ENCODE measurements at regions not wholly inside any gene's neighbourhood (a gene's known extent, or its start where the extent isn't known, plus 50 kb on each side); places are given as distances from the start of the nearest gene placed in this dataset.

DNA sequence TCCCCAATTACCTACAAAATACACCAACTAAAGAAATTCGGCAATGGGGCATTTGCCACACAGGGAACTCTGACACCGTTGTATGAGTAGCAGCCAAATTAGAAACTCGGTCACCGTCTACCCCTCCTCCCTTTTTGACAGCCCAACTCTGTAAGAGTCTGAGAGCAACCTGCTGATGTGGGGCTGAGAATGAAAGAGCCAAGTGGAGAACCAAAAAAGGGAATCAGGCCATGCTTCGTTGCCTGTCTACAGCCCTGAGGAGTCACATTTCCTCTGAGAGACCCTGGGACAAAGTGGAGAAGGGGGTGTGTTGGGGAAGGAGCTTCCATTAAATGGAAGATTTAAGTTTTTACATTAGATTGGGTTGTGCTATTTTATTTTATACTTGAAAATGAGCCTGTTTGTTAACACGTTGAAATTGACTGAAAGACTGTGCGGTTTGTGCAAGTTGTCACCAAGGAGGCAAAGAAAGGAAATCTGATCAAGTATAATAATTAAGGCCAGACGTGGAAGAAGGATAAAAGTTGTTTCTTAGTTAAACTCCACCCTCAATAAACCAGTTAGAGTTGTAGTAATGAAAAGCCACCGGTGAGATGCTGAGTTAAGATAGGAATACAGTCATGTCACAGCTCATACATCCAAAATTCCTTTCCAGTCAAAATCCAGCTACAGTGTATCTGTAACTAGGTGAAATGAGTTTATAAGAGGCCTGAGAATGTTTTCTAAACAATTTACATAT lies 131.7 kb upstream of the CREB1 start:
- peaks cover 9% of the 10 kb centered on the region for H3K27me3 Mint-ChIP-seq

DNA sequence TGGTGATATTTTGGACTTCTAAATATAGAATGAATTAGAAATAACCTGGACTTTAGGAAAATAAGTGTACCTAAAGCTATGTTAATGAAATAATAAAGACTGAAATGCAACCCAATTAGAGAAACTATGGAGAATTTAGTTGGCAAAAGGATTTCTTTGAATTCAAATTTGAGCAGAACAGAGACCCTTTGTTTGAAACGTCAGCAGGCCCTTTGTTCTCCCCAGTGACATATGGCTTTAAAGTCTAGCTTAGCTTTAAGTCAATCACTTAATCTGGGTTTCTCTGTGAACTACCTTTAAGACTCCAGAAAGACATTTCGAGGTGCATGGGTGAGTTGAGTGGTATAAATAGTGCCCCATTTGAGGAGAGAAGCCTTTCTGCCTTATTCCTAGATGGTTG lies 130.5 kb upstream of the CREB1 start:
- Mint-ChIP-seq H3K27me3 (peaks cover 5% of the 10 kb centered on the region), H3K27ac (no peak overlapping the region), H3K4me3 (no peak overlapping the region), H3K36me3 (no peaks in the 10 kb centered on the region), H3K9me3 (peaks cover 3% of the 10 kb centered on the region), H3K4me1 (no peaks in the 10 kb centered on the region)
- no peak for DNase-seq

More for the DNA sequence above, 131.7 kb upstream of the CREB1 start:
- no peaks in the 10 kb centered on the region for H3K36me3 Mint-ChIP-seq
- peaks cover 3% of the 10 kb centered on the region for H3K9me3 Mint-ChIP-seq
- no peaks in the 10 kb centered on the region for H3K4me1 Mint-ChIP-seq
- H3K27ac Mint-ChIP-seq = no peak overlapping the region
- H3K4me3 Mint-ChIP-seq = no peak overlapping the region
- no peak for DNase-seq

DNA sequence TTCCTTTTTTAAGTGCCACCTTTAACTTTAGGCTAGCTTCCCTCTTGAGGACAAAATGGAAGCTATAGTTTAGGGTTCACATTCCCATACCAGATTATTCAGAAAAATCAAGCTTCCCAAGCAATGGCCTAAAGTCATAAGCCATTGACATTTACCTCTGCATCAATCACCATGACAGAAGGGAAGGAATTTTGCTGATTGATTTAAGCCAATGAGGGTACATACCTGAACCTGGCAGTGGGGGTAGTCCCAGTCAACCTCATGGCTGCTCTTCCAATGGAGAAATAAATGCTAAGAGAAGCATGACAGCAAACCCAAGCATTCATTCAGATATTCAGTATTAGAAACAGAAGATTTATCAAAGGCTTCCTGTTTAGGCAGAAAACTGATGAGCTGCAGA lies 128.4 kb upstream of the CREB1 start:
- Mint-ChIP-seq H3K27me3 (no peaks in the 10 kb centered on the region), H3K27ac (no peak overlapping the region), H3K9me3 (no peaks in the 10 kb centered on the region), H3K4me3 (no peak overlapping the region), H3K36me3 (no peaks in the 10 kb centered on the region), H3K4me1 (no peaks in the 10 kb centered on the region)
- DNase-seq = no peak

DNA sequence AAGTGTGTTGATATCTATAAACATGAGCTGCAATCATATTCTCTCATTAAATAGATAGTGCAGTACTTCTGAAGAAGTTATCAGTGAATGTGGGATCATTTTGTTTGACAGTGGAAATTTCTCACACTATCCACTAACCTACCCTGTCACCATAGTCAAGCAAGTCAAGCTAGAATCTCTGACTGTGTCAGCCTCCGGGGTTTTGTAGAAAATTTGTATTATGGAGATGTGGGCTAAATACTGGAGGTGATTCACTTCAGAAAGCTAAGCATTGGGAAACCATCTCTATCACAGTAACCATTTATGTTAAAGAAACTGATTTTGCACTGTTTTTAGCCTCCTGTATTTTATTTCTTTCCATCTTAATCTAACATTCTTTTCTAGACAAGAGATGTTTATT lies 126.6 kb upstream of the CREB1 start:
- no peak for DNase-seq
- H3K27ac Mint-ChIP-seq = no peak overlapping the region
- H3K4me3 Mint-ChIP-seq = no peak overlapping the region
- H3K4me1 Mint-ChIP-seq = no peaks in the 10 kb centered on the region
- no peaks in the 10 kb centered on the region for H3K27me3 Mint-ChIP-seq
- no peaks in the 10 kb centered on the region for H3K36me3 Mint-ChIP-seq
- H3K9me3 Mint-ChIP-seq = no peaks in the 10 kb centered on the region

DNA sequence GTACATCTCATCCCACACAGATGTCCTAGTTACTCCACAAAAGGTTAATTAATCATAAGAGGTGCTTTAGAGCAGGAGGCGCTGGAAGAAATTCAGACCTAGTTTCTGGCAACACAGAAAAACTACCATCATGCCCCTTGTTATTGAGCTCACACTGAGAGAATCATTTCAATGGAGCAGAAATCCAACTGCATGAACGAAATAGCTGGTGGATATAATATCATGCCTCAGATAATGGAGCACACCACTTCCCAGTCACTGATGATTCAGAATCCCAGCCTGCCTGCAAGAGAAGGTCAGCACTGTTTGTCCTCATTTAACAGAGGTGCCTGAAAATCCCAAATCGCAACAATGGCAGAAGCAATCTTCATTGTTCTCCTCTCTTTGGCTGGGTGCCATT lies 125.8 kb upstream of the CREB1 start:
- no peaks in the 10 kb centered on the region for H3K36me3 Mint-ChIP-seq
- no peaks in the 10 kb centered on the region for H3K9me3 Mint-ChIP-seq
- no peak for DNase-seq
- no peaks in the 10 kb centered on the region for H3K4me1 Mint-ChIP-seq
- no peak overlapping the region for H3K4me3 Mint-ChIP-seq
- H3K27ac Mint-ChIP-seq = no peak overlapping the region
- no peaks in the 10 kb centered on the region for H3K27me3 Mint-ChIP-seq

DNA sequence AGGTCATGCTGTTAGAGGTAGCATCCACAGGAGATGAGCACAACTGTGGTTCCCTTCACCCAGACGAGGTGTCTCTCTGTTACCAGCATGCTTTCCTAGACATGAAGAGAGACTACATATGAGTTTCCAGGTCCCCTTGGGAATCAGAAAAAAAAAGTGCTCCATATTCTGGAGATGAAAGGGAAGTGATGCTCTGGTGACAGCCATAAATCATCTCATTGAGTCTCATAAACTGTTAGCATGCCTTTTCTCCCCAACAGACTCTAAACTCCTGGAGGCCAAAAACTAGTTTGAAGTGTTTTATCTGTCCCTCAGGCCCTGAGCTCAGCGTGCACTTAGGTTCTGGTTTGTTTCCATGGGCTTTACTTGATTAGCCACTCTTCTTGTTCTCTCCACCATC lies 124.6 kb upstream of the CREB1 start:
- no peaks in the 10 kb centered on the region for H3K9me3 Mint-ChIP-seq
- H3K36me3 Mint-ChIP-seq = no peaks in the 10 kb centered on the region
- H3K4me1 Mint-ChIP-seq = no peaks in the 10 kb centered on the region
- no peak overlapping the region for H3K4me3 Mint-ChIP-seq
- no peaks in the 10 kb centered on the region for H3K27me3 Mint-ChIP-seq
- DNase-seq = no peak
- no peak overlapping the region for H3K27ac Mint-ChIP-seq

DNA sequence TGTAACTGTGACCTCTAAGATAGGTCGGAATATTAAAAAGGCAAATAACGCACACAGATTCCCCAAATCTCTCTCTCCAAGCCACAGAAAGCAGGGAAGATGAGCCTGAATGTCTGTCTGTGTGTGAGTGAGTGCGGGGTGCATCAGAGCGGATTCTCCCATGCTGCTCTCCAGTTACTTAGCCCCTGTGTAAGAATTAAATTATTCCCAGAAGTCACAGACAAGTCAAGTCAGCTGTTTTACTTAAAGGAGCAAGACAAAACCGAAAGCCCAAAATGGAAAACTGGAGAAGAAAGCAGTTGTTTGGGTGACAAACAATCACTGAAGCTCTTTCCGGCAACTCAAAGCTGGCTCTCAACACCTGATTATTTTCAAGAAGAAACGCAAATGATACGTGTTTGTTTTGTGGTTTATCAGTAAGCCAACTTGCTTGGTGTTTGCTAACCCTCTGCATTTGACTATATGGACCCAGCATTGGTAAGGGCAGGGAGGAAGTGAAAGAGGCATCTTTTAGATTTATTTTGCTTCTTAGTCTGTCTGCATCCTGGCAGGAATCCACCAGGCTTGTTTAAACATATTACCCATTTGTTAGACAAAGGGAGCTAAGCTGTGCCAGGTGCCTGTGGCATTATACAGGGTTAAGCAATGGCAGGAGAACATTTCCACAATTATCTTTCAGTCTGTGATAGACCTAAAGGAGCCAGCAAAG lies 121.5 kb upstream of the CREB1 start:
- Mint-ChIP-seq H3K27me3 (no peaks in the 10 kb centered on the region), H3K4me3 (no peak overlapping the region), H3K9me3 (no peaks in the 10 kb centered on the region), H3K4me1 (no peaks in the 10 kb centered on the region), H3K36me3 (no peaks in the 10 kb centered on the region), H3K27ac (no peak overlapping the region)
- DNase-seq = no peak

DNA sequence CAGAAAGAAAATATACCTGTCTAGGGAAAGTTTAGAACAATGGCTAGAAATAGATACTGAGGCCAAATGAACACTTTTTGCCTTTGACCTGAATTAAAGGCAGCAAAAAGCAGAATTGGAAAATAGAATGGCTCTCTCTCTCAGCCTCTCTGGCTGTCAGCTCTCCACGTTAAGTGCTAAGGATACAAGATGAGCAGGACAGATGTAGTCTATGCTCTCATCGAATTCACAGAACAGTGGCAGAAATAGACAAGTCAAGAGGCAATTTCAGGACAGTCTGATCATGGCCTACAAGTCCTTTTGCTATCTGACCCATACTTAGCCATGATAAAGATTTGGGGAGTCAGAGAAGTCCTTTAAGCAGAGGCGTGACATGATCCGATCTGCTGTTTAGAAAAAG lies 120.2 kb upstream of the CREB1 start:
- Mint-ChIP-seq H3K27me3 (no peaks in the 10 kb centered on the region), H3K9me3 (no peaks in the 10 kb centered on the region), H3K27ac (no peak overlapping the region), H3K4me3 (no peak overlapping the region), H3K36me3 (no peaks in the 10 kb centered on the region), H3K4me1 (no peaks in the 10 kb centered on the region)
- no peak for DNase-seq

DNA sequence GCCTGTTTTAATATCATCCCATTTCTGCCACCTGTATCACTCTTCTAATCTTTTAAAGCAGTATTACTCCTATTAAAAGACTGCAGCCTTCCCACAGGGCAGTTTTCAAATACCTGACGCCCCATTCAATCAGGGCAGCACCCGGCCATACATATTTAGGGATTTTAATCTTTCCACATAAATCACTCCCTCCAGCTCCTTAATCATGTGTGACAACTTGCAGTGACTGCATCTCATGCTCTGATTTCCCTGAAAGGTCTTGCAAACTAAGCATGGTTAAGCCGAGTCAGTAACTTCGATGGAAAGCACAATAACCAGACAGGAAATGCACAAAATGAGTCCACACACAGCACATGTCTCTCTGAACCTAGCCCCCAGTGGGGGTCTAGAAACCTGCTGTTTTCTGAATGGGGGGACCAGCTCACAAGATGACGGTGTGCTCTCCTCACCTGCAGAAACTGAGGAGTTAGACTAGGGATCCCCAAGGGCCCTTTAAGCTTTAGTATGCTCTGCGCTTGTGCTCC lies 116.9 kb upstream of the CREB1 start:
- no peak for DNase-seq
- Mint-ChIP-seq H3K9me3 (no peaks in the 10 kb centered on the region), H3K27ac (no peak overlapping the region), H3K27me3 (no peaks in the 10 kb centered on the region), H3K4me1 (no peaks in the 10 kb centered on the region), H3K36me3 (no peaks in the 10 kb centered on the region), H3K4me3 (no peak overlapping the region)

DNA sequence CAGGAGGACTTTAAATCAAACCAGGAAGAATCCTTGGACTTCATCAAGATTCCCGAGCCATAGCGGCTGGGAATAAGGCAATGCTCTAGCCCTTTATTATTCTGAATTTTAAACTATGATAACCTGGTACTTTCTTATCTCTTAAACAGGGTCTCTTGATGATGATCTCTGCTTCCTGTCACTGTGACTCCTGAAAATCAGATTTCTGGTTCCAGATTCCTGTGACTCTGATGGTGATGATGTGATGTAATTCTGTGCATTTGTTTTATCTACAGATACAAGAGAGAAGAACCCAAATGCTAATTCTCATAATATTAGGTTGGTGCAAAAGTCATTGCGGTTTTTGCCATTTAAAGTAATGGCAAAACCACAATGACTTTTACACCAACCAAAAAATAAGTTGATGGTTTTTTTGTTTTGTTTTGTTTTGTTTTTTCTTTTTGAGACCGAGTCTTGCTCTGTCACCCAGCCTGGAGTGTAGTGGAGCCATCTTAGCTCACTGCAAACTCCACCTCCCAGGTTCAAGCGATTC lies 116.3 kb upstream of the CREB1 start:
- Mint-ChIP-seq H3K4me3 (no peak overlapping the region), H3K9me3 (no peaks in the 10 kb centered on the region), H3K4me1 (no peaks in the 10 kb centered on the region), H3K36me3 (no peaks in the 10 kb centered on the region), H3K27ac (no peak overlapping the region), H3K27me3 (no peaks in the 10 kb centered on the region)
- DNase-seq = no peak

DNA sequence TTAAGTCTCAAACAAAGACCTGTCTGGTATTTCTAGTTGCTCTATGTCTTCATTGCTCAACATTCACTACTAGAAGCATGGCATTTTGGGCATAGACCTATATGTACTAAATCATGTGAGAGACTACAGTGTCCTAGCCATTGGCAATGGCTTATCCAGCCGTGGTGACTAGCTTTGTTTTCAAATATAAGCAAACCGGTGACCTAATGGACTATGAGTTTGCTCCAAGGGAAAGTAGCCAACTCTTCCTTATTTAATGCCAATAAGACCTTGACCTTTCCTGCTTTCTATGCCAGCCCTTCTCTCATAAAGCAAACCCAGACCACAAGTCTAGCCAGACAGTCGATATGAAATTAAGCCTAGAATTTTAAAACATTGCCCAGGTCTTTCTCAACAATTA lies 113.7 kb upstream of the CREB1 start:
- Mint-ChIP-seq H3K27ac (no peak overlapping the region), H3K27me3 (no peaks in the 10 kb centered on the region), H3K9me3 (no peaks in the 10 kb centered on the region), H3K4me3 (no peak overlapping the region), H3K36me3 (no peaks in the 10 kb centered on the region), H3K4me1 (no peaks in the 10 kb centered on the region)
- no peak for DNase-seq

DNA sequence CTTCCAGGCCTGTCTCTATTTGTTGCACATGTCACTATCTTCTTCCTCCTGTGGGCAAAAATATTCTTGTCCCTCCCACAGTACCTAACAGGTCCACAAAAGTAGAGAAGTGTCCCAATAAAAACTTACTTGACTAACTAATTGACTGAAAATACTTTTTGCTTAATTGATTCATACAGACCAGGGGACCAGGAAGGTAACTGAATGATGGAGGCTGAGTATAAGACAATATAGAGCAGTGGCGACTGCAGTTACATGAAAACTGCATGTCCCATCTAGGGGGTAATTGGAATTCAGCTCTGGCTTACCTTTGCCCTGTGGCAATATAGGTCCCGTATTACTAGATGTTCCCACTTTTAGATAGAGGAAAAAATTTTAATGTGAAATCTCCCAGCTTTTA lies 112.9 kb upstream of the CREB1 start:
- Mint-ChIP-seq H3K27me3 (no peaks in the 10 kb centered on the region), H3K4me3 (no peak overlapping the region), H3K9me3 (peaks cover under 1% of the 10 kb centered on the region), H3K36me3 (no peaks in the 10 kb centered on the region), H3K4me1 (no peaks in the 10 kb centered on the region), H3K27ac (no peak overlapping the region)
- DNase-seq = no peak

DNA sequence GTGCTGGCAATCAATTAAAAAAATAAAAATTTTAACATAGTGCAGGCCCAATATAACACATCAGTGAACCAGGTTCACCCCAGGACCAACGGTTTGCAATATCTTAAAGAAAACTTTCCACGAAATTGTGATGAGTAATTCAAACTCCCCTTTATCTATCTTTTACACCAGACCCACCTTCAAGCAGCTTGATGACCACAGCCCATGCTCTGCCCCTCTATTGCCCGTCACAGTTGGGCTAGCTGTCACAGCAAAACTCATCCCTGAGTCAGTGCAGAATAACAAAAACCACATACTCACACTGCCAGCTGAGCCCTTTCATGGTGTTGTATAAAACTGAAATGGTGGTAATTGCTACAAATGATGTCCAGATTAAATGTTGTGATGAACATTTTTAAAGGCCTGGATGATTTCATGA lies 112.5 kb upstream of the CREB1 start:
- H3K4me3 Mint-ChIP-seq = no peak overlapping the region
- DNase-seq = no peak
- no peaks in the 10 kb centered on the region for H3K36me3 Mint-ChIP-seq
- no peaks in the 10 kb centered on the region for H3K4me1 Mint-ChIP-seq
- H3K9me3 Mint-ChIP-seq = peaks cover 1% of the 10 kb centered on the region
- no peaks in the 10 kb centered on the region for H3K27me3 Mint-ChIP-seq
- H3K27ac Mint-ChIP-seq = no peak overlapping the region

DNA sequence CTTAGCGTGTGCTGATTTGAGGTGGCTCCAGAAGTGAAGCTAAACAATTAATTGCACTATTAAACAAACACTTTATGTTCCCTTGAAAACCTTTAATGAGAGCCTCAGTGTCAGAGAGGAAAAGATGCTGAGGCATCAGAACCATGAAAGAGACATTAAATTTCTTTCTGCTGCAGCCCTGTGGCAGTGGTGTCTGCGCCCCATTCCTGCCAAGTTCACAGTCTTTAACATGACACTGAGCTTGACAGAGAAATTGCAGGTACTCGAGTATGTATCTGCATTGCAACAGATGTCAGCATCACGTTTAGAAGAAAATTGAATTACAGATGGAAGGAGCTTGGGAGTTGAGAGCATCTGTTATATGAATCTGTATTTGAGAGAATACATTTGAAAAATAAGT lies 111.3 kb upstream of the CREB1 start:
- no peak for DNase-seq
- no peak overlapping the region for H3K4me3 Mint-ChIP-seq
- no peaks in the 10 kb centered on the region for H3K27me3 Mint-ChIP-seq
- H3K4me1 Mint-ChIP-seq = peaks cover 2% of the 10 kb centered on the region
- H3K9me3 Mint-ChIP-seq = peaks cover 7% of the 10 kb centered on the region
- H3K36me3 Mint-ChIP-seq = peaks cover 4% of the 10 kb centered on the region
- H3K27ac Mint-ChIP-seq = no peak overlapping the region

DNA sequence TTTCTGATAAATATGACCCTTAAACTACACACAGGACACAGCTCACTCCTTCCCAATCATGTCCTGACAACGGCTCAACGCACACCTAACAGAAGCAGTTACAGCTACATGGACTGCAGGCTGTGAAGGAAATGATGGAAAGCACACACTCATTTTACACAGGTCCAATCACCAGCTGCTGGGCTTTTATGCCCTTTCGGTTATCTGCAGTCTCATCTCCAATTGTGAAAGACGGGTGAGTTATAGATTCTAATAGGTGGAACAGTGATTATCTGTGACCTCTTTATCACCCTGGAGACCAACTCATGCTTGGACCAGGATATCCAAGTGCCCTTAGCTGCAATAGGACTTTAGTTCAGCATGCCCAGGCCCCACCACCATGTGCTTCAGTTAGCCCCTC lies 110.4 kb upstream of the CREB1 start:
- Mint-ChIP-seq H3K27me3 (peaks cover 6% of the 10 kb centered on the region), H3K9me3 (peaks cover 7% of the 10 kb centered on the region), H3K4me1 (peaks cover 10% of the 10 kb centered on the region), H3K4me3 (no peak overlapping the region), H3K36me3 (peaks cover 9% of the 10 kb centered on the region), H3K27ac (no peak overlapping the region)
- no peak for DNase-seq

DNA sequence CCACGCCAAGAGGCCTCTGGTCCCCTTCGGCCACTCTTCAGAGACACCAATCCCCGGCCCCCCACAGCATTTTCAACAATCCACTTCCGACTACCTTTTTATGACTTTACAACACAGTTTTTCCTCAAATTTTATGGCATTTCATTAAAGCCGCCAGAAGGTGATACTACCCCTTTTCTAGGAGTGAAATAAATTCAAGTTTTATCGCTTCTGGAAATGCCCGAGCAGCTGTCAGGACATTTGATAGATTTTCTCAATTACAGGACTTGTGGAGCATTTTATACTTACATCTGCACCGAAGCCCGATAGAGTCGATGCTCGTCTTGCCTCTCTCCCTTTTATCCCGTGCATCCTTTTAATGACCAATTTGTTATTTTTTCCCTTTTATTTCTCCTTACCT lies 108.1 kb upstream of the CREB1 start:
- Mint-ChIP-seq H3K27ac (no peak overlapping the region), H3K27me3 (peaks cover 6% of the 10 kb centered on the region), H3K4me3 (no peak overlapping the region), H3K9me3 (peaks cover 7% of the 10 kb centered on the region), H3K36me3 (peaks cover 9% of the 10 kb centered on the region), H3K4me1 (peaks cover 10% of the 10 kb centered on the region)
- no peak for DNase-seq

Data from activated naive CD8-positive, alpha-beta T cell treated with anti-CD3 and anti-CD28 coated beads for 36 hours (primary cell).